Fibroblast of skin of left quadriceps (primary cell): ENCODE measurements at regions not wholly inside any gene's neighbourhood (a gene's known extent, or its start where the extent isn't known, plus 50 kb on each side); places are given as distances from the start of the nearest gene placed in this dataset.

Experiments used
- DNase-seq, 2 experiments: peaks; one replicate each; pipeline ENCODE4 v3.0.0-alpha.2; 2013; ENCODE audit warnings: low read depth in 2 of 2

GRCh38 chr13:47623862-47624261 lies 377.2 kb downstream of the SUCLA2 start:
- DNase-seq = no peak

GRCh38 chr13:47621931-47622330 lies 379.1 kb downstream of the SUCLA2 start:
- DNase-seq = no peak

- DNase-seq = no peak
Measured at GRCh38 chr13:47611664-47612288, 389.3 kb downstream of the SUCLA2 start.

GRCh38 chr13:47610687-47611086 lies 390.4 kb downstream of the SUCLA2 start:
- DNase-seq = no peak

- no peak for DNase-seq
Measured at GRCh38 chr13:47603365-47603764, 397.7 kb downstream of the SUCLA2 start.

- DNase-seq = no peak
Measured at GRCh38 chr13:47598340-47598911, 402.6 kb downstream of the SUCLA2 start.

- DNase-seq = no peak
Measured at GRCh38 chr13:47594833-47595232, 406.2 kb downstream of the SUCLA2 start.

- no peak for DNase-seq
Measured at GRCh38 chr13:47592256-47592655, 408.8 kb downstream of the SUCLA2 start.

GRCh38 chr13:47588676-47589075 lies 412.4 kb downstream of the SUCLA2 start:
- no peak for DNase-seq

- no peak for DNase-seq
Measured at GRCh38 chr13:47572375-47572774, 428.7 kb downstream of the SUCLA2 start.

GRCh38 chr13:47564041-47564440 lies 437.0 kb downstream of the SUCLA2 start:
- no peak for DNase-seq

- no peak for DNase-seq
Measured at GRCh38 chr13:47556703-47557102, 444.4 kb downstream of the SUCLA2 start.

GRCh38 chr13:47555235-47555634 lies 445.8 kb downstream of the SUCLA2 start:
- DNase-seq = no peak

GRCh38 chr13:47553329-47553977 lies 447.6 kb downstream of the SUCLA2 start:
- DNase-seq = no peak

- no peak for DNase-seq
Measured at GRCh38 chr13:47549219-47549752, 451.8 kb downstream of the SUCLA2 start.

GRCh38 chr13:47548294-47548840 lies 452.7 kb downstream of the SUCLA2 start:
- no peak for DNase-seq

- DNase-seq = no peak
Measured at GRCh38 chr13:47546391-47547225, 454.5 kb downstream of the SUCLA2 start.

GRCh38 chr13:47545201-47546024 lies 455.7 kb downstream of the SUCLA2 start:
- no peak for DNase-seq

- DNase-seq = no peak
Measured at GRCh38 chr13:47539317-47539716, 461.8 kb downstream of the SUCLA2 start.

- DNase-seq = no peak
Measured at GRCh38 chr13:47523771-47524170, 477.3 kb downstream of the SUCLA2 start.

GRCh38 chr13:47521890-47522487 lies 479.1 kb downstream of the SUCLA2 start:
- no peak for DNase-seq
